Liver (tissue), 3 donors: ENCODE measurements at regions not wholly inside any gene's neighbourhood (a gene's known extent, or its start where the extent isn't known, plus 50 kb on each side); places are given as distances from the start of the nearest gene placed in this dataset.

ENCODE experiments used
- ATF3 ChIP-seq: IDR thresholded peaks from 2 replicates; pipeline ENCODE4 v1.6.1; 2016; ENCODE audit warnings: antibody characterized with exemption
- CTCF ChIP-seq: fragments of 150-350 bp; IDR thresholded peaks from 2 replicates; pipeline ENCODE4 v1.5.1; 2017; ENCODE audit warnings: improper control_type of control experiment, low read depth, low read length; ENCODE audit not compliant: missing input control
- EGR1 ChIP-seq, 2 donors: IDR thresholded peaks; 2 replicates each; pipeline ENCODE4 v1.6.1; 2016 to 2018; ENCODE audit warnings: antibody characterized with exemption in 2 of 2, low read depth in 2 of 2
- FOXA1 ChIP-seq: IDR thresholded peaks from 2 replicates; pipeline ENCODE4 v1.6.1; 2016; ENCODE audit warnings: antibody characterized with exemption
- HNF4A ChIP-seq, 2 donors: conservative IDR thresholded peaks; 2 replicates each; pipeline ENCODE4 v1.6.1; 2016; ENCODE audit warnings: antibody characterized with exemption in 2 of 2, mild to moderate bottlenecking in 2 of 2
- JUND ChIP-seq, 2 donors: IDR thresholded peaks; 2 replicates each; pipeline ENCODE4 v1.6.1; 2016; ENCODE audit warnings: antibody characterized with exemption in 2 of 2
- MAX ChIP-seq: IDR thresholded peaks from 2 replicates; pipeline ENCODE4 v1.6.1; 2016; ENCODE audit warnings: antibody characterized with exemption
- NR2F2 ChIP-seq: IDR thresholded peaks from 2 replicates; pipeline ENCODE4 v1.6.1; 2016; ENCODE audit warnings: antibody characterized with exemption
- RAD21 ChIP-seq, 2 donors: IDR thresholded peaks; 2 replicates each; pipeline ENCODE4 v1.6.1; 2016; ENCODE audit warnings: antibody characterized with exemption in 2 of 2, mild to moderate bottlenecking in 2 of 2
- REST ChIP-seq: IDR thresholded peaks from 2 replicates; pipeline ENCODE4 v1.6.1; 2016; ENCODE audit warnings: antibody characterized with exemption, mild to moderate bottlenecking
- SP1 ChIP-seq: IDR thresholded peaks from 2 replicates; pipeline ENCODE4 v1.6.1; 2018; ENCODE audit warnings: antibody characterized with exemption, mild to moderate bottlenecking
- TAF1 ChIP-seq: conservative IDR thresholded peaks from 2 replicates; pipeline ENCODE4 v1.6.1; 2016; ENCODE audit warnings: antibody characterized with exemption, mild to moderate bottlenecking
- YY1 ChIP-seq: IDR thresholded peaks from 2 replicates; pipeline ENCODE4 v1.6.1; 2016; ENCODE audit warnings: antibody characterized with exemption, mild to moderate bottlenecking
- donor health status: healthy.
- donor health status: healthy.

GRCh38 chr22:27075891-27076290 is 418.5 kb downstream of the MIAT start:
- no peak for TF ChIP-seq CTCF
- no peak for TF ChIP-seq ATF3
- no peak for TF ChIP-seq EGR1 (IDR thresholded peaks at IDR 0.05; ENCODE audit: low read depth in 2 of 2)
- no peak for TF ChIP-seq MAX
- TF ChIP-seq JUND (IDR thresholded peaks at IDR 0.05), result no peak
- TF ChIP-seq FOXA1, result no peak
- TF ChIP-seq RAD21 (IDR thresholded peaks at IDR 0.05), result no peak
- TF ChIP-seq YY1, result no peak
- TF ChIP-seq REST, result no peak
- no peak for TF ChIP-seq HNF4A (conservative IDR thresholded peaks at IDR 0.05)
- no peak for TF ChIP-seq TAF1
- TF ChIP-seq SP1, result no peak
- TF ChIP-seq NR2F2, result no peak
